ENCODE measurements at regions not wholly inside any gene's neighbourhood (a gene's known extent, or its start where the extent isn't known, plus 50 kb on each side); places are given as distances from the start of the nearest gene placed in this dataset.

DNA sequence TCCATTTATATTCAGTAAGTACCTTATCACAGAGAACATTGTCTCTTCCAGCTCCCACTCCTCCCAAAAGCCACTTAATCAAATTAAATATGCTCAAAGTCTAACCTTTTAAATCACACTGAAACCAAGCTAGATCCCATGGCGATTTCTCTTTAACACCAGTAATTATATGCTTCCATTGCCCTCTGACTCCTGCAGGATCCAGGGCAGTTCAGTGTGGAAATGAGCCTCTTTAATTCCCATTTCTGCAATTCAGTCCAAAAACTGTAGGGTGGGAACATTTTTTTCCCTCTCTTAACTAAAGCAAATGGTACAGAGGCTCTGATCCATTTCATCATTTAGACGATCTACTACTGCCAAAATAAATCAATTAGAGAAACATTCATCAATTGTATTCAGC is 872.3 kb upstream of the PHF14 start:
- TF ChIP-seq SIN3A (IDR thresholded peaks at IDR 0.05; ENCODE audit: borderline replicate concordance, insufficient read depth, low read length) (no peak), REST (IDR thresholded peaks at IDR 0.05; ENCODE audit: insufficient read depth in 1 of 2, low read depth in 2 of 2, low read length in 2 of 2) (no peak), TAF1 (IDR thresholded peaks at IDR 0.05; ENCODE audit: borderline replicate concordance, insufficient read depth, low read length) (no peak), FOXP2 (optimal IDR thresholded peaks at IDR 0.05; ENCODE audit: borderline replicate concordance, extremely low read depth, extremely low read length, insufficient read depth) (no peak), POLR2AphosphoS5 (IDR thresholded peaks at IDR 0.05; ENCODE audit: low read depth, low read length) (no peak)

GRCh38 chr7:10104292-10104691 is 869.4 kb upstream of the PHF14 start:
- TF ChIP-seq POLR2AphosphoS5 (IDR thresholded peaks at IDR 0.05; ENCODE audit: low read depth, low read length): no peak

- no peak for TF ChIP-seq TAF1 (IDR thresholded peaks at IDR 0.05; ENCODE audit: borderline replicate concordance, insufficient read depth, low read length)
- no peak for TF ChIP-seq REST (IDR thresholded peaks at IDR 0.05; ENCODE audit: insufficient read depth in 1 of 2, low read depth in 2 of 2, low read length in 2 of 2)
- no peak for TF ChIP-seq POLR2AphosphoS5 (IDR thresholded peaks at IDR 0.05; ENCODE audit: low read depth, low read length)
Measured at GRCh38 chr7:10106609-10107008, 867.1 kb upstream of the PHF14 start.

DNA sequence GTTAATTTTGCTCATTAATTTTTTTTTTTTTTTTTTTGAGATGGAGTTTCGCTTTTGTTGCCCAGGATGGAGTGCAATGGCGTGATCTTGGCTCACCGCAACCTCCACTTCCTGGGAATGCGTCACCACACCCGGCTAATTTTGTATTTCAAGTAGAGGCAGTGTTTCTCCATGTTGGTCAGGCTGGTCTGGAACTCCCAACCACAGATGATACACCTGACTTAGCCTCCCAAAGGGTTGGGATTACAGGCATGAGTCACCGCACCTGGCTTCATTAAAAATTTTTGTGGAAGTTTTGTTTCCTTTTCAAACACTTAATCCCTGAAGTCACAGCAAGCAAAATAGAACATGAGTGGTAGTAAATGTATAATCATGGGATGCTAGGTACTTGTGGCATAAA is 857.2 kb upstream of the PHF14 start:
- no peak for TF ChIP-seq TAF1 (IDR thresholded peaks at IDR 0.05; ENCODE audit: borderline replicate concordance, insufficient read depth, low read length)

GRCh38 chr7:10117815-10118214 is 855.9 kb upstream of the PHF14 start:
- TF ChIP-seq FOXP2 (optimal IDR thresholded peaks at IDR 0.05; ENCODE audit: borderline replicate concordance, extremely low read depth, extremely low read length, insufficient read depth): no peak
- TF ChIP-seq POLR2AphosphoS5 (IDR thresholded peaks at IDR 0.05; ENCODE audit: low read depth, low read length): no peak
- no peak for TF ChIP-seq REST (IDR thresholded peaks at IDR 0.05; ENCODE audit: insufficient read depth in 1 of 2, low read depth in 2 of 2, low read length in 2 of 2)
- no peak for TF ChIP-seq SIN3A (IDR thresholded peaks at IDR 0.05; ENCODE audit: borderline replicate concordance, insufficient read depth, low read length)
- no peak for TF ChIP-seq TAF1 (IDR thresholded peaks at IDR 0.05; ENCODE audit: borderline replicate concordance, insufficient read depth, low read length)

- no peak for TF ChIP-seq SIN3A (IDR thresholded peaks at IDR 0.05; ENCODE audit: borderline replicate concordance, insufficient read depth, low read length)
- TF ChIP-seq FOXP2 (optimal IDR thresholded peaks at IDR 0.05; ENCODE audit: borderline replicate concordance, extremely low read depth, extremely low read length, insufficient read depth): no peak
- no peak for TF ChIP-seq POLR2AphosphoS5 (IDR thresholded peaks at IDR 0.05; ENCODE audit: low read depth, low read length)
- TF ChIP-seq TAF1 (IDR thresholded peaks at IDR 0.05; ENCODE audit: borderline replicate concordance, insufficient read depth, low read length): no peak
- no peak for TF ChIP-seq REST (IDR thresholded peaks at IDR 0.05; ENCODE audit: insufficient read depth in 1 of 2, low read depth in 2 of 2, low read length in 2 of 2)
Measured at GRCh38 chr7:10120936-10121335, 852.7 kb upstream of the PHF14 start.

Data from PFSK-1 (cell line).